GM21528 (cell line): ENCODE measurements at regions not wholly inside any gene's neighbourhood (a gene's known extent, or its start where the extent isn't known, plus 50 kb on each side); places are given as distances from the start of the nearest gene placed in this dataset.
A peak's percentile ranks its signal among the peaks of the same experiment; 100 is the strongest.

ENCODE experiments used
- ATAC-seq: cut with Tn5 transposase; IDR thresholded peaks from one replicate; pipeline ENCODE4 v1.9.1; 2021; ENCODE audit warnings: mild to moderate bottlenecking, moderate library complexity; ENCODE audit not compliant: unreplicated experiment, low FRiP score

GRCh38 chr4:156255230-156256007 is 301.8 kb upstream of the CTSO start:
- no peak for ATAC-seq

GRCh38 chr4:156252358-156252921 is 298.8 kb upstream of the CTSO start:
- ATAC-seq, result no peak

- ATAC-seq, result no peak
These were observed 297.9 kb upstream of the CTSO start for GRCh38 chr4:156251373-156252065.

DNA sequence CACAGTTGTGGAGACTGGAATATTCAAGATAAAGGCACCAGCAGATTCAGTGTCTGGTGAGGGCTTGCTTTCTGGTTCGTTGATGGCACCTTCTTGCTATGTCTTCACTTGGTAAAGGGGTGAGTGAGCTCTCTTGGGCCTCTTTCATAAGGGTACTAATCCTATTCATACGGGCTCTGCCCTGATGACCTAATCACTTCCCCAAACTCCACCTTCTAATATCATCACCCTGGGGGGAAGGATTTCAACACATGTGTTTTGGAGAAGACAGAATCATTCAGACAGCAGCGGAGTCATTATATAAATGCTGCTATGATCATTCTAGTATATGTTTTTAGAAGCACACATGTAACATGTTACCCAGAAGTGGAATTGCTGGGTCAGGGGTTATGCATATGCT is 295.3 kb upstream of the CTSO start:
- ATAC-seq, result no peak

GRCh38 chr4:156247470-156247869 is 293.8 kb upstream of the CTSO start:
- no peak for ATAC-seq

GRCh38 chr4:156243015-156243414 is 289.3 kb upstream of the CTSO start:
- ATAC-seq, result no peak

DNA sequence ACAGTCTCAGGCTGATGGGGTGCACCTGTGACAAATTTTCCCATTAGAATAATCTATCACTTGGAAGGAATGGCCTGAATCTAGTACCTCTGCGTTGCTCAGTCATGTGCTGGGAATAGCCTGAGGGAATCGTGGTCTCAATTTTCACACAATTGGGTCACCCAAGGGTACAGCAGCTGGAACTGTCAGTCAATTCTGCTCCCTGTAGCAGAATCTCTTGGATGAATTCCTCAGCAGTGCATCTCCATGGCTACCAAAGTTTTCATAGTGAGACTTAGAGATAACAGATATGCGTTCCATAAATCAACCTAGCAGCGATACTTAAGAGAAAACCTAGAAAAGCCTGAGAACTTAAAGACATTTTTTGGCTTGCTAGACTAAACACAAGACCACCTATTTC is 288.7 kb upstream of the CTSO start:
- ATAC-seq, result no peak

GRCh38 chr4:156241896-156242295 is 288.2 kb upstream of the CTSO start:
- no peak for ATAC-seq

DNA sequence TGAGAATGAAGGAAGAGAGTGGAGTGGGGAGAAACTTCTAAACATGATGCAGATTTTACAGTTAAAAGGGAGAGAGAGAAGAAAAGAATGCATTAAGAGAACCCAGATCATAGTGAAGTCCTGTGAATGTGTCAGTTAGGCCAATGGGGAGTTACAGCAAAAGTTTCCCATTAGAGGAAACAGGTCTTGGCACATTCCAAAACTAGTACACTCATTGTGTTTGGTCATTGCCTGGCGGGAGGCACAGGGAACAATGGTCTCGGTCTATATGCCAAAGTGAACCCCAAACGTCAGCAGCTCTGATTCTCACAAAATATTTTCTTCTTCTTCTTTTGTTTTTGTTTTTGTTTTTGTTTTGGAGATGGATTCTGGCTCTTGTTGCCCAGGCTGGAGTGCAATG is 284.5 kb upstream of the CTSO start:
- no peak for ATAC-seq

DNA sequence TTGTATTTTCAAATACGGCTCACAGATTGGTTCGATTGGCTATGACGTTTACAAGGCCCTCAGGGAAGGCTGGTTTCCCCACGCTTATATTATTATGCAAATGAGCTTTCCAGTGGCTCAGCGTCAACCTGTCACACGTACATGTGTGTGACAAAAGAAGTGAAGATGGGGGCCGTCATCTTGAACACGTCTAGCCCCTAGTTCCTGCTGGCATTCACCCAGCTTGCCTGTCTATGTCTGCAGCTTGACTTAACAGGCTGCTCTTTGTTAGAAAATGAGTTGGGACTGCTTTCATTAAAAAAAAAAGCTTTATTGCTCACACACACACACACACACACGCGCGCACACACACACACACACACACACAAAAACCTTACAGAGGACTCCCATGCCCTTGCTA is 283.6 kb upstream of the CTSO start:
- no peak for ATAC-seq

DNA sequence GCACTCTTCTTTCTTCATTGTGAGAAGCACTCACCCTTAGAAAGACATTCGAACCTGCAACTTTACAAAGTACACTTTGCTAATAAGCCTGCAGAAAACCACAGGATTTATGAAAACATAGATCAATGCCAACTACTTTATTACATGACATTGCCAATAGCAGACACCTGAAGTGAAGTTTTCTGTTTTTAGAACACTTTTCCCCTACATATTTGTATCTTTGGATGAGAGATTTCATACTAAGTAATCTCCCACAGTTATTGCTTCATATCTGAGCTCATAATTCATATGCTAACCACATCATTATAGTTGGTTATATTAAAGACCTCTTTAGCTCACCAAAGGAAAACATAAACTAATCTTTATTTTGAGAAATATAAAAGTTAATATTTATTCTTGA is 276.5 kb upstream of the CTSO start:
- ATAC-seq, result no peak

DNA sequence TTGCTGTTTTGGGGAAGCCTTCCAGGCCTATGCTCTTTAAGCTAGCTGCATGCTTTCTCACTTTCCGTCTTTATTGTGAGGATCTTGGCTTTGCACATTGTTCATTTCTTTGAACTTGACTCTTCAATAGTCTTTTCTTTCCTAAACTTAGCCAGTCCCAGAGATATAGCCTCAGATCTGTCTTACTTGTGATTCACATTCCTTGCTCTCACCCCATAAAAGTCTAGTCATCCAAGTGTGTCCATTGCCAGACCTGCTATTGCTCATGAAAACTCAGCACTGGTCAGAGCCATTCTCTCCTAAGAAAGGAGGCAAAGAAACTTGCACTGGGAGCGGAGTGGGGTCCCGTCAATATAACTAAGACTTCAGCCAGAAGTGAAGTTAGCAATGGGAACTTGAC is 275.0 kb upstream of the CTSO start:
- no peak for ATAC-seq

DNA sequence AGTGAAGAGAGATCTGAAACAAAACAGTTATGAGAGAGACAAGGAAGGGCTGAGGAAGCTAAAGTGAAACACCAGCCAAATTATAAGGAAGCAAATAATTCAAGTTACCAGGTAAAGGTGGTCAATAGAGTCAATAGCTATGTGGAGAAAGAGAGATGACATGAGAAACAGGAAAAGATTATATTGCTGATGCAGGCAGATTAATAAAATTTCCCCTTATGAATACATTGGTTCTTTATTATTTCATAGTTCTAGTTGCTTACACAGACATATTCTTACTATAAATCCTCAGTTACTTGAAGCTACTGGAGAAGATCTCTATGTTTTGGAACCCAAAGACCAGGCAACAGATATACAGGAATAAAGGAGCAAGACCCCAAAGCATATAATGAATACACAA is 273.7 kb upstream of the CTSO start:
- no peak for ATAC-seq

GRCh38 chr4:156223985-156224384 is 270.3 kb upstream of the CTSO start:
- no peak for ATAC-seq

DNA sequence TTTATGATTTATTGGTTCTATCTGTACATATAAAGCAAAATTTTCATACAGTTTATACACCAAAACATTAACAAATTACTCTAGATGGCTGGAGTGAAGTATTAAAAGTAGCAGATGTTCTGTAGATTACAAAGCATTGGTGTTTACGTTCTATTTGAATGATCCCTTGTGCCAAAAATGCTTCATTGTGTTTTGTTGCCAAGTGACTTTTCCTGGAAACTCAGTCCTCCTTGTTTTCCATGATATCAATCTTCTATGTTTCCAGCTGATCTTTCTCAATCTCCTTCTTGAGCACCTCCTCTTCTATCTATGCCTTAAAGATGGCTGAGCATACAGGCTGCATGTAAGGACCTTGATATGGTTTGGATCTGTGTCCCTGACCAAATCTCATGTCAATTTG is 263.6 kb upstream of the CTSO start:
- no peak for ATAC-seq

- ATAC-seq, result peak; percentile 86
These were observed 247.4 kb upstream of the CTSO start for GRCh38 chr4:156201050-156201449.

GRCh38 chr4:156198511-156198910 is 244.8 kb upstream of the CTSO start:
- no peak for ATAC-seq

- ATAC-seq, result no peak
These were observed 243.6 kb upstream of the CTSO start for GRCh38 chr4:156197216-156197615.

DNA sequence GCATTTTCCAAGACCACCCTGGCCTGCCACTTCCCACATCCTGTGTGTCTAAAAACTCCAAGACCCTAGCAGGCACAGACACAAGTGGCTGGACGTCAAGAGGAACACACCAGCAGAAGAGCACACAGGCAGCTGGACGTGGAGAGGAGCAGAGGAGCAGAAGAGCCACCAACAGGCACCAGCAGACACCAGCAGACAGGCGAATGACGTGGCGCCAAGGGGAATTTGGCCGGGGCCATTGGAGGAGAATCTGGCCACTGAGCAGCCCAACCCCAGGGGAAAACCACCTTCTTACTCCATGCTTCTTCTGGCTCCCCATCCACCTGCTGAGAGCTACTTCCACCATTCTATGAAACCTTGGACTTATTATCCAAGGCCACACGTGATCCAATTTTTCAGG is 243.1 kb upstream of the CTSO start:
- ATAC-seq, result no peak

- peak; percentile 81 for ATAC-seq
These were observed 242.2 kb upstream of the CTSO start for GRCh38 chr4:156195914-156196313.

DNA sequence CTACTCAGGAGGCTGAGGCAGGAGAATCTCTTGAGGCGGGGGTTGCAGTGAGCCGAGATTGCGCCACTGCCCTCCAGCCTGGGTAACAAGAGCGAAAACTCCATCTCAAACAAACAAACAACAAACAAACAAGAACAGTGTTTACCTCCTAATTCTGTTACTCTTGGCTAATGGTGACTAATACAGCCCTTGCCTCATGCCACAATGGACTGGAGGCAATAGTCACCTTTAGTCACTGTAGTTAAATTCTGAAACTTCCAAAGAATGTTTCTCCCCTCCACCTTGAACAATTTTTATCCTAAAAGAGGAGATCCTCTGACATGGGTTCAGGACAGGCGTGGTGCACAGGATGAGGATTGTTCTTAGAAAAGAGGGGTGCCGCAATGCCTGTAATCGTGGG is 241.2 kb upstream of the CTSO start:
- ATAC-seq, result no peak

GRCh38 chr4:156193800-156194199 is 240.1 kb upstream of the CTSO start:
- ATAC-seq, result no peak
